HG03060 (cell line): ENCODE measurements at regions not wholly inside any gene's neighbourhood (a gene's known extent, or its start where the extent isn't known, plus 50 kb on each side); places are given as distances from the start of the nearest gene placed in this dataset.
"Not testable (repeated sequence)": the region's sequence is repeated elsewhere in the genome, so short reads cannot be mapped to it uniquely, and the experiment has no call there.

Experiments used
- ATAC-seq: cut with Tn5 transposase; IDR thresholded peaks from one replicate; pipeline ENCODE4 v1.9.1; 2021; ENCODE audit warnings: low read depth, moderate number of reproducible peaks; ENCODE audit not compliant: unreplicated experiment

DNA sequence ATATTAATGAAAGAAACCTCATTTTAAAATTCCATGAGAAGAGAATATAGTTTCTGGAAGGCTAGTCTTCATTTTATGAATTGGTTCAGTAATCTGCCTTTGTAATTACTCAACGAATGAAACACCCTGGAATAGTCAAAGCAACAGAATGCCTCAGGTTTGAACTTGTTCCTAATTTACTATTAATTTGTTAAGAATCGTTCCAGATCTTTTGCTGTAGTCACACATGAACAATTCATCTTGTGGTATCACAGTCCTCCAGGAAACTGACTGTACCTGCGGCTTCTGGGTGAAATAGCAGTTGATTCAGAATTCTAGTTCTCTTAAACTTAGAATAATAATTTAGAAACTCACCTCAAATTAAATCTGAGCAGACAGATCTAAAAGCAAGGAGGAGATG, 282.7 kb upstream of the MAP2 start:
- no peak for ATAC-seq

DNA sequence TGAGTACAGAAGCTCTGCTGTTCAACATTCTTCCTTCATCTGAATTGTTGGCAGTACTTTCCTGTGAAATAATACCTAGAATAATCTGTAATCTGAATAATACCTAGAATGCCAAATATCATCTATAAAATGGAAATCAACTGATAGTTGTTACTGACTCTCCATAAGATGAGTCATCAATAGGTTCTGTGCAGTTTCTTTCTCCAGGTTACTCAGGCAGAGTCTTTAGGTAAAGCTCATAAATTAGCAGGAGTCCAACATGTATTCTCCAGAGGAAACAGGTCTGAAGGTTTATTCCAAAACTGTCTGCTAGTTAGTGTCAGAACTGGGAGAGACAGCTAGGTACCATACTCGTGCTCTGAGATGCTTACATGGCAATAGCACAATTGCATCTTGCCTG, 282.0 kb upstream of the MAP2 start:
- no peak for ATAC-seq

DNA sequence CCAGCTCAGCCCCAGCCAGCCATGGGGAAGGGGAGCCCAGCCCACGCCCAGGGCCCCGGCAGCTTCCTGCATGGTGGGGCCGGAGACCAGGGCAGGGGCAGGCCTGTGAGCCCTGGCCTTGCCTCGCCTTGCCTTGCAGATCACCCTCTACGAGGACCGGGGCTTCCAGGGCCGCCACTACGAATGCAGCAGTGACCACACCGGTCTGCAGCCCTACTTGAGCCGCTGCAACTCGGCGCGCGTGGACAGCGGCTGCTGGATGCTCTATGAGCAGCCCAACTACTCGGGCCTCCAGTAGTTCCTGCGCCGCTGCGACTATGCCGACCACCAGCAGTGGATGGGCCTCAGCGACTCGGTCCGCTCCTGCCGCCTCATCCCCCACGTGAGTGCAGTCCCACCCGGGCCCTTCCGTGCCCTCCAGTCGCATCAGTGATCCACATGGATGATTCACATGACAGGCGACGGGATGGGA, 278.6 kb upstream of the MAP2 start:
- ATAC-seq: not testable (repeated sequence)

DNA sequence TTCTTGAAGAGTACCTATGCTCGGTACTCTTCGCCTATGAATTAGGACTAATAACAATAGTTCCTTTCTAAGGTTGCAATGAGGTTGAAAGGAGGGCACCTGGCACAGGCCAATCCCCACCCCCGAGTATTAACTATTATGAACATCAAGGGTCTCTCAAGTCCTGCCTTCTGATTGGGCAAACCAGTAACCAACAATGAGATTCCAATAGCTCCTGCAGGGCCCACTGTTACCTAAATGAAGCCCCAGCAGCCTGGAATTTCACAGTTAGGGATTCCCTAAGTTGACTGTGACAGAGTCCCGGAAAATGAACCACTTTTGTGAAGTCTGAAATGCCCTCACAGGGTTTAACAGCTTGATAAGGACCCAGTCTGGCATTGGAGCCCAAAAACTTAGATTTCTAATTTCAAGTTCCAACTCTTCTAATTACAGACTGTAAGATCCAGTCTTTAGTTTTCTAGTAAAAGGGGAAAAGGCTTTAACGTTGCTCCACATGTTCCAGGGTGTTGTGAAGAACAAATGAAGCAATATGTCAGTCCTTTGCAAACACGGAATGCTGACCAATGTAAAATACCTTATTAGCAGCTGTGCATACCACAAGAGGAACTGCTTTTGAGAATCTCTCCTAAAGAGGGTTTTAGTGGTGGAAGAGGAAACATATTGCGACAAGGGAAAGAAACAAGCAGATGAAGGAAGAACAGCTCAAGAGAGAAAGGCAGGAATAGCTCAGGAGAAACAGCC, 277.7 kb upstream of the MAP2 start:
- no peak for ATAC-seq

DNA sequence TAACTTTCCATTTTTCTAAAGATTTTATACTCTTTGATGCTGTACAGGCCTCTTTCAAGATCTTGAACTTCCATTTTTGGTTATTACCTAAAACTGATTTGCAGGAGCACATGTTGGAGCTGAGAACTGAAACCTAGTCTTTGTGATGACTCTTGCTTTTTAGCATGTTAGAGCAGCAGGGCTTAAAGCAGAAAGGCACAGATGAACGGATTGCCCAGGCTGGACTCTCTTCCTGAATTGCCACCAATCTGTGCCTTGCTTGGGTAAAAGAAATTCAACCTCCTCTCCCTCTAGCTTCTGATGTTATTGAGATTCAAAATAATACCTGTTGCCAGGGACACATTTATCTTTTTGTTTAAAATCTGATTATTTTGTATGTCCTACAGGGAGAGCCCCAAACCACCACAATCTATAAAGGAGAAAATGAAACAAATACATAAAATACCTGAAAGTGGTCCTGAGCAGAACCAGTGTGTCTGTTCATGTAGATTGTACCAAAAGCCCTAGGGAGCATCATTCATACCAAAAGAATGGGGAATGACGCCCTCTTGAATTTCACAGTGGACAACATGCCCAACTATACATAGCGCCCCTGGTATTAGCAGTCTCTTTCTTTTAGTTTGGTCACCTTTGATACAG, 277.0 kb upstream of the MAP2 start:
- no peak for ATAC-seq

DNA sequence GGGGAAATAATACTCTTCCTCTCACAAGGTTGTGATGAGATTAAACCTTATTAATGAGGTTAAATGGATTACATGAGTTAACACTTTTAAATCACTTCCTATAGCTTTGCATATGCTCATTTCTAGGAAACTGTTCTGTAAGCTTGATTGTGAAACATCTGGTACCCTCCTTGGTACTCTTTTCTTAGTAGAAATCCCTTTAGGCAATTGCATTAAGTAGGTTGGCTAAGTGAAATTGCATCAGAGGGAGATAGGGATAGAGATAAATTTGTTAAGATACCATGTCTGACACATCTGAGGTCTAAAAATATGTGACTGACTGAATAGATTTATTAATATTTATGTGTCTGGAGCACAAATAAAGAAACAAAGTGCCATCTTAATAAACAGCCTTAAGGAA, 275.9 kb upstream of the MAP2 start:
- no peak for ATAC-seq

DNA sequence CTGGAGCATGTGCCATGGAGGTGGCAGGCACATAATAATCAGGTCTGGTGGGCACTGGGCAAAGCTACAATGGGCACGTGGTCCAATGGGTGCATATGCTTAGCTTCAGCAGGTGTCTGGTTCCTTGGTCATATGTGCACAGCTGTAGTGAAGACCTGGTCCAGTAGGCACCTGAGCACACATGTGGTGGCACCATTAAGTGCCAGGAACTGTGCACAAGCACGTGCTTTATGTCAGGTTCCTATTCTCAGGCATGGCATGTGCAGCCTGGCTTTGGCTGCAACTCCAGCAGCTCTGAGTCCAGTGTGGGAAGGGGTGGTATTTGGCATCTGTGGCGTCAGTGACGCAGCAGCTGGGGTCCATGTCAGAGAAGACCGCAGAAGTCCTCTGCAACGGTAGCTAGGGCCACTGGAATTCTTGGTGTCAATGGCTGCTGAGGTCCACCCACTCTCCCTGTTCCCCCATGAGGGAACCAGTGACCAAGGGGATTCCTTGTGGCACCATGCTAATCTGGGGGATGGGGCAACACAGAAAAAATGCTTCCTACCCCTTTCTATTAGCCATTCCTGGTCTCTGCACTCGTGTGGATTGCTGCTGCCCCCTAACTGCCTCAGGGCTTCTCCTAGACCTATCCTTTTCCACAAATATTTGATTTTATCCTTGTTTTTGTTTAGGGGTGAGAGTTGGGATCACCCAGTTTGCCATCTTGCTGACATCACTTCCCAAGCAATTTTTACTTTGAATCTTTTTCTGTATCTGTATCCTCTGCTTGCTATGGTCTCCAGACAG, 262.9 kb upstream of the MAP2 start:
- ATAC-seq: no peak

DNA sequence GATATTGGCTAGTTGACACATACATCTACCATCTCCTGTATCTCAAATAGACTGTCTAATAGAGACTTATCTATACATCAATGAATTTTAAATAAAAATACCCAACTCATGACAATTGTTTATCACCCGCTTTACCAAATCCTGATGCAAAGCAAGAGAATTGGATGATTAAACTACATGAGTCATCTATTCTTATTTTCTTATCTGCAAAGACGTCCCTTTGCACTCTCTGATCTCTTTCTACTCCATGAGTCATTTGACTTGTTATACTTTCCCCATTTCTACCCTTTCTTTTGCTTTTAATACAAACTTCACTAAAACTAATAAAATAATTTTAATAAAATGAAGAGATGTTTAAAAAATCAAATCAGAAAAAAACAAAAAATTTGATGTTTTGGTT, 261.7 kb upstream of the MAP2 start:
- ATAC-seq: no peak

DNA sequence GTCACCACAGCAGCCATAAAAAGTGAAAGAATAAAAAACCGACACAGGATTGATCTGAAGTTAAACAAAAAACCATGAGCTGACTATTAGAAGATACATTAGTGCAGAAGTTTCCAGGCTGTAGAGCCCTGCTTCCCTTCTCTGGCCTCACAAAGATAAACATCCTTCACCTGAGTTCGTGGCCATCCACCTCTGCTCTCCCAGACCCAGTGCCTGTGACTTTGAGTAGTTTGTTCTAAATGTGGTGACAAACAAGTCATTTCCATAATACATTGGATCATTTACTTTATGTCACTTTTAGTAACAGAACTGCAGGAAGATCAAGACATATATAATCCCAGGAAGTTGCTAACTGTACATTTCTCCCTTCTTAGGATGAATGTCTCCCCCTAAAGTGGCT, 241.9 kb upstream of the MAP2 start:
- no peak for ATAC-seq

DNA sequence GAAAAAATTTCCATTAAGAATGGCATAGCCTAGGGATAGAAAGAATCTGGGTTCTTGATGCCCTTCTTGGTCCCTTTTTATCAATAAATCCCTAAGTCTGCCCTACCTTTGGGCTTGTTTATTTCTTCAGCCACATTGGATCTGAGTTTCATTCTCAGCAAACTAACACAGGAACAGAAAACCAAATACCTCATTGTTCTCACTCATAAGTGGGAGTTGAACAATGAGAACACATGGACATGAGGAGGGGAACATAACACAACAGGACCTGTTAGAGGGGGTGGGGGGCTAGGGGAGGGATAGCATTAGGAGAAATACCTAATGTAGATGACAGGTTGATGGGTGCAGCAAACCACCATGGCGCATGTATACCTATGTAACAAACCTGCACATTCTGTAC, 237.0 kb upstream of the MAP2 start:
- not testable (repeated sequence) for ATAC-seq

DNA sequence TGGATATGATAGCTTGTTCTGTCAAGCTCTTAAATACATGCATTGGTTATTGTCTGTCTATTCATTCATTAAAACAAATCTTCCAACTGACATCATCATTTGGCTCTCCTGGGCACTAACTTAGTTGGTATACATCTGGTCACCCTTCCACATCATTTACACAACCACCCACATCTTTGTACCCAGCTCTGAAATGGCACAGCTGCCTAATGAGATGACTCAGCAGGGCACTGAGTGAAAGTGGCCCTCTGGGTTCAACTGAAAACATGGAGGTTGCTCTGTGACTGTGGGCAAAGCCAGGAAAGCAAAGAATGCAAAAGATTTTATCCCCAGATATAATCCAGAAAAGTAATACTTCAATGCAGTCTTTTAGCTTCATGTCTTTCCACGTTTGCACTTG, 234.0 kb upstream of the MAP2 start:
- ATAC-seq: no peak

DNA sequence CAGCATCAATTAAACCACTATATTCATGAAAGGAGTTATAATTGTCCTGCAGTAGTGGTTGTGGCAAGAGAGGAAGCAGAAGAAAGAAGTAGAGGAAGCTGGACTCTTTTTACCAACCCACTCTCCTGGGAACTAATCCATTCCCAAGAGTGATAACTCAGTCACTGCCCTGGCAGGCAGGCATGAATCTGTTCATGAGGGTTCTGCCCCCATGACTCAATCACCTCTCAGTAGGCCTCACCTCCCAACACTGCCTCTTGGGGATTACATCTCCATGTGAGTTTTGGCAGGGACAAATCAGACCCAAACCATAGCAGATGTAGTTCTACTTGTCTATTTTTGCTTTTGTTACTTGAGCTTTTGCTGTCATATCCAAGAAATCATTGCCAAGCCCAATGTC, 232.7 kb upstream of the MAP2 start:
- no peak for ATAC-seq

DNA sequence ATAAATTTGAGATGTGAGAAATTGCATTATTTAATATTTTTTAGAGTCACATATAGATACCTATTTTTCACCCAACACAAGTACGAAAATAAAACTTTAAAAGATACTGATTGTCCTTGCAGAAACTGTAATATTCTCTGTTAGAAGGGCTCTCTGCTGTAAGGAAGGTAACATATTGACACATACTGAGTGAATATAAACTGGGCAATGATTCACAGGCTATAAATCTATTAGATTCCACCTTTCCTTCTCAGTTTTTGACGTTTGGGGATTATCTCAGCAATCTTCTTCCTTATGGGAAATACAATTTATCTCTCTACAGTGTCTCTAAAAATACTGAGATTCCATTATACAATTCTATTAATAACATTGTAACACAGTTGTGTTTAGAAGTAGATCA, 229.1 kb upstream of the MAP2 start:
- no peak for ATAC-seq

DNA sequence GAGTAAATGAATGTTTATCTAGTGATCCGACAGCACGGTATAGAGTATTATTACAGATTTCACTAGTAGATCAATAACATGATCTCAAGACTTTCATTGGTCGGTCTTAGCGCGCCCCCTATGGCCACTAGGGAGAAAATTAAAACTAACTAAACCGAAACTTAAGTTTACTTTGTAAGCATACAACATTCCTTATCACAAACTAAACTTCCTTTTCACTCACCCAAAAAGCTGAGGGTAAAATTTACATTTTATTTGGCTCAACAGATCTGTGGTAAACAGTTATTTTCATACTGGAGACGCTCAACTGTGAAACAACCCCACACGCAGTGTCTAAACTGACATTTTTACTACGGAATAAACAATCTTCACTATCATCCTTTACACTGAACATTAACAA, 215.6 kb upstream of the MAP2 start:
- no peak for ATAC-seq

DNA sequence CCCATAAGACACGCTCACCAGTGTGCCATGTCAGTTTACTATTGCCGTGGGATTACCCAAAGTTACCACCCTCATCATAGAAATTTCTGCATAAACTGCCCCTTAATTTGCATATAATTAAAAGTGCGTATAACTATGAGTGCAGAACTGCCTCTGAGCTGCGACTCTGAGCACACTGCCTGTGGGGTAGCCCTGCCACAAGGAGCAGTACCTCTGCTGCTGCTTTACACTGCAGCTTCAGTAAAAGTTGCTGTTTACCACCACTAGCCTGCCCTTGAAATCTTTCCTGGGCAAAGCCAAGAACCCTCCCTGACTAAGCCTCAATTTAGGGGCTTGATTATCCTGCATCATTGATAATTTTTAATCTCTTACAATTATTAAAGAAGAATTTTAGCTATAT, 213.9 kb upstream of the MAP2 start:
- no peak for ATAC-seq

DNA sequence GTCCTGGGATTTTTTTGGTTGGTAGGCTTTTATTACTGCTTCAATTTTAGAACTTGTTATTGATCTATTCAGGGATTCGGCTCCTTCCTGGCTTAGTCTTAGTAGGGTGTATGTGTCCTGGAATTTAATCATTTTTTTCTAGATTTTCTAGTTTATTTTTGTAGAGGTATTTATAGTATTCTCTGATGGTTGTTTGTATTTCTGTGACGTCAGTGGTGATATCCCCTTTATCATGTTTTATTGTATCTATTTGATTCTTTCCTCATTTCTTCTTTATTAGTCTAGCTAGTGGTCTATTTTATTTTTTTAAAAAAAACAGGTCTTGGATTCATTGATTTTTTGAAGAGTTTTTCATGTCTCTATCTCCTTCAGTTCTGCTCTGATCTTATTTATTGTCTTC, 193.3 kb upstream of the MAP2 start:
- ATAC-seq: no peak

DNA sequence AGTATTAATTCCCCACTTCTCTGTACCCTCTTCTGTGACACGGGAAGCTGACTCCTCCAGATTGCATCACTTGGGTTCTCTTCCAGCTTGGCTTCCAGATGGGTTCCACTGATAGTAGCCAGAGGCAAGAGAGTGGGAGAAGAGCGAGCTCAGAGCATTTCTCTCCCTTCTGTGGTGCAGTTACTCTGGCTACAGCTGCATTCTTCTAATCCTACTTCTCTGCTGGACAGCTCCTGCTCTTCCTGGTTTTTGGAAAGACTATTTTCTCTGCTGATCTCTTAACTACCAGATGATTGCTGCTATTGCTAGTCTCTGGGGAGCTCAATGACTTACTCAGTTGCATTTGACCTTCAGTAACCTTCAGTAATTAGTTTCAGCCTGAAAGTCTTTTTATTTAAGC, 187.5 kb upstream of the MAP2 start:
- no peak for ATAC-seq

DNA sequence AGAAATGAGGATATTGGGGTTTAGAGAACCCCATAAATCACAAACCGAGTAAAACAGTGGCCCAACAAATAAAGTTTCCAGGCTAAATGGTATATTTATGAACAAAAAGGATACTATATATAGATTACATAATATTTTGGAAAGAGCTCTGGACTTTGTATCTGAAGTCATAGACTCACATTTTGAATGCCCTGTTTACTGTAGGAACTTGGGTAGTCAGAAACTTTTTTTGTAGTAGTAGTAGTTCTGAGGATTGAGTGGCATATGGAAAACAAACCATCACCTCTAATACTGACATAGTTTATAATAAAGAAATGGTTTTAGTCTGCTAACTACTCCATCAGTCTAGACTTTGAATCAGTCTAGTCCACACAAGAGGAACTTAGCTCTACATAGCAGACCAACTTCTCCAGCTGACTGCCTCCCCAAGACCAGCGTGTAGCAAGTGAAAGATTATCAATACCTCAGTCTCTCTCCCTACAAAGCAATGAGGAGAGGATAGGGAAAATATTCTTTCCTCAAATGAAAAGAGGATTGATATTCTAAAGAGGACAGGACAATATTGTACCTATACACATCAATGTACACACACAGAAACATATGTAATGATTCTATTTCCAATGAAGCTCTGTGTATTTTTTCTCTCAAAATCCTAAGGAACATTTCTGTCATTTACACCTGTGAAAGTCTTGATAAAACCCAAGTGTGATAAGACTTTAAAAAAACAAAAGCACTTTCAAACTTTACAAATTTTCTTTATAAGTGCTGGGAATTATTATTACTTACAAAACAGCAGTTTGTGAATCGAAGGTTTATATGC, 184.9 kb upstream of the MAP2 start:
- ATAC-seq: no peak

DNA sequence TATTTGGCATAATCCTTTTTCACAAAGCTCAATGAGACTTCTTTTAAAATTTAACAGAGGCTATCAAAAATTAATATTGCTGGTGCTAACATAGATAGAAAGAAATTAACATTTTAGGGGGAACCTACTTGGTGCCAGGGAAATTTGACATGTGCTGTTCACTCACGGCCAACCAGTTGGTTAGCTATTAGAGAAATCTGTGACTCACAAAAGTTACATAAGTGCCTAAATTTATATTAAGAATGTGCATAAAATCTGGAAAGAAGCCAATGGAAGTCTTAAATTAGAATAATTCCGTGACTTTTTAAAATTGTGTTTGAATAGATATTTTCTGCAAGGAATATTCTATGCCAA, 184.3 kb upstream of the MAP2 start:
- no peak for ATAC-seq

DNA sequence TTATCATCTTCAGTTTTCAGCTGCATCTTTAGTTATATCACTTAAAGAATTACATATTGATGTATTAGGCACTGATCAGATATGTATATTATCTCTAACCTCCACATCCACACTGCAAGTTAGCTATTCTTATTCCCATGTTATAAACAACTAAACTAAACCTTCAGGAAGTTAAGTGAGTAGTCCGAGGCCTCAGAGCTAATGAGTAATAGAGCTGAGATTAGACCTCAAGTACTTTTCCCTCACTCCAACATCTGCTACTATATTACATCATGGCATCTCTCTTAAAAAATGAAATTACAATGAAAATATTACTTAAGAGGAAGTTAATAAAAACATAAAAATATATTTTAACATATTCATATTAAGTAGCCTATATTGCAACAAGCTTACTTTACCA, 183.6 kb upstream of the MAP2 start:
- ATAC-seq: no peak

DNA sequence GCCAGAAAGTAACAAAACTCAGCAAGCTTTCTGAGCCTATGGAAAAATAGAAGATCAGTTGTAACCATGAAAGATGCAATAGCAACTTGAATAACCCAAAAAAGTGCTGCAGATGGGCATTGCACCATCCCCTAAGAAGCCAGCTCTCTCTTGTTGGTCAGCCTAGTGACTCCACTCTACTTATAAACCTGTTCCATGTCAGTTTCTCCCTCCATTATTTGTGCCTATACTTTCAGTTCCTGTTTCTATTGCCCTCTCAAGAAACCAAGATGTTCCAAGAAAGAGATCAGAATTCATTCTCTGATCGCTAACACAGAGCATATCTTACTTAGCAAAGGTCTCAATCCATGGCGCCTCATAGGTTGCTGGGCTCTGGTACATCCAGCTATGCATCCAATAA, 170.3 kb upstream of the MAP2 start:
- no peak for ATAC-seq
